ENCODE measurements at regions not wholly inside any gene's neighbourhood (a gene's known extent, or its start where the extent isn't known, plus 50 kb on each side); places are given as distances from the start of the nearest gene placed in this dataset.
A peak's percentile ranks its signal among the peaks of the same experiment; 100 is the strongest.

- no peak overlapping the region for H2AFZ ChIP-seq (ENCODE audit: low read length)
- no peak overlapping the region for H4K8ac ChIP-seq (ENCODE audit: extremely low read depth, insufficient read depth, low read length)
- WGBS, 2 experiments (ENCODE audit: extremely low coverage in 1 of 2, insufficient coverage in 1 of 2, insufficient read length in 1 of 2, insufficient replicate concordance in 2 of 2, low coverage in 1 of 2, low lambda C conversion rate in 2 of 2, missing lambda C conversion rate in 1 of 2): 57% methylated on average over 2 of the region's 2 CpGs; no CpG with 5 or more reads in 1 of the 2 experiments
- H3K79me2 ChIP-seq (ENCODE audit: control insufficient read depth in 1 of 2, insufficient read depth in 2 of 2, low read length in 2 of 2): no peaks in the 10 kb centered on the region
- no peaks in the 10 kb centered on the region for H4K20me1 ChIP-seq (replicated peaks in 1 of 2; ENCODE audit: control insufficient read depth in 1 of 2, insufficient read depth in 2 of 2, low read length in 2 of 2)
- H2BK120ac ChIP-seq (replicated peaks; ENCODE audit: low read depth, low read length): no peak overlapping the region
- no peak overlapping the region for H2BK20ac ChIP-seq (ENCODE audit: low read length)
- no peaks in the 10 kb centered on the region for H3K27me3 ChIP-seq (replicated peaks in 1 of 4; ENCODE audit: control insufficient read depth in 3 of 4, extremely low read depth in 1 of 4, insufficient read depth in 3 of 4, low read length in 3 of 4)
- no peak overlapping the region for H3K9ac ChIP-seq (replicated peaks in 1 of 4; ENCODE audit: extremely low read depth in 1 of 4, low read depth in 3 of 4, low read length in 3 of 4)
- no peak overlapping the region for H3K14ac ChIP-seq (ENCODE audit: insufficient read length)
- no peak overlapping the region for H2BK15ac ChIP-seq (ENCODE audit: low read length)
- no peak overlapping the region for H3K4me2 ChIP-seq (ENCODE audit: insufficient read depth in 1 of 2, low read depth in 2 of 2, low read length in 2 of 2)
- no peaks in the 10 kb centered on the region for H3K9me3 ChIP-seq (ENCODE audit: insufficient read depth in 2 of 2, low read depth in 1 of 2, low read length in 1 of 2)
- H2BK5ac ChIP-seq (ENCODE audit: low read depth, low read length): no peak overlapping the region
- H3K18ac ChIP-seq (ENCODE audit: extremely low read depth, low read length): no peak overlapping the region
- CTCF ChIA-PET (ENCODE audit: partially characterized antibody): interaction anchor here (0.6 to 3.5 kb wide), 32 partner anchors 9 to 933 kb away, joined by 3 to 39 read pairs (median 4); no protein-coding TSS in a partner anchor
- DNase-seq (ENCODE audit: low read depth in 1 of 2, low spot score in 2 of 2) (peak in 1 of 2 experiments; percentile 3), FAIRE-seq (no peak)
- POLR2A ChIA-PET (ENCODE audit: partially characterized antibody): no interaction called here
- no peaks in the 10 kb centered on the region for H3K4me1 ChIP-seq (replicated peaks in 1 of 4; ENCODE audit: control insufficient read depth in 3 of 4, insufficient read depth in 4 of 4, low read length in 3 of 4)
- H3K4me3 ChIP-seq (ENCODE audit: extremely low read depth in 1 of 4, insufficient read depth in 2 of 4, low read depth in 3 of 4, low read length in 4 of 4): no peak overlapping the region
- no peaks in the 10 kb centered on the region for H3K36me3 ChIP-seq (ENCODE audit: control insufficient read depth in 2 of 4, insufficient read depth in 4 of 4, low read length in 3 of 4)
- H3K79me1 ChIP-seq (ENCODE audit: low read depth, low read length): no peaks in the 10 kb centered on the region
- TF ChIP-seq PHF8 (conservative IDR thresholded peaks at IDR 0.05; ENCODE audit: low read depth, low read length) (no peak), CTCF (IDR thresholded peaks at IDR 0.05; ENCODE audit: control extremely low read depth in 1 of 3, insufficient read depth in 1 of 3, low read depth in 1 of 3, low read length in 3 of 3) (peak in 2 of 3 experiments; percentile 48 to 68; a peak in 2 of 4 replicates), RAD21 (IDR thresholded peaks at IDR 0.05 in 1 of 2, conservative IDR thresholded peaks at IDR 0.05 in 1 of 2; ENCODE audit: low read depth in 2 of 2, low read length in 2 of 2) (peak; percentile 60 to 62), MAX (IDR thresholded peaks at IDR 0.05) (no peak)
- H3K56ac ChIP-seq (replicated peaks; ENCODE audit: insufficient read length, low read depth, low read length): no peak overlapping the region
- H3K4ac ChIP-seq (replicated peaks; ENCODE audit: insufficient read length, low read depth, low read length): no peak overlapping the region
- H2BK12ac ChIP-seq (ENCODE audit: low read depth, low read length): no peak overlapping the region
- no peak overlapping the region for H4K91ac ChIP-seq (replicated peaks; ENCODE audit: insufficient read length, low read length)
- H4K5ac ChIP-seq (ENCODE audit: insufficient read length, low read depth, low read length): no peak overlapping the region
- H3K23me2 ChIP-seq (ENCODE audit: low read depth, low read length): no peaks in the 10 kb centered on the region
- H3K27ac ChIP-seq (ENCODE audit: low read depth, low read length): no peak overlapping the region
- H2AK5ac ChIP-seq (ENCODE audit: low read depth, low read length): no peak overlapping the region
- no peak overlapping the region for H3K23ac ChIP-seq (ENCODE audit: insufficient read length)
Observed at GRCh38 chr6:95203153-95203754, 374.1 kb upstream of the MANEA start.
